Endothelial cell (in vitro differentiated cells): ENCODE measurements at regions not wholly inside any gene's neighbourhood (a gene's known extent, or its start where the extent isn't known, plus 50 kb on each side); places are given as distances from the start of the nearest gene placed in this dataset.

Experiments
- DNase-seq: peaks from one replicate; pipeline ENCODE4 v3.0.0; 2021; ENCODE audit warnings: low spot score
- H3K27ac Mint-ChIP-seq: one replicate; pipeline ENCODE4 v1.8.0; 2021; ENCODE audit warnings: mixed read lengths, inconsistent platforms; ENCODE audit not compliant: unreplicated experiment
- H3K27me3 Mint-ChIP-seq: one replicate; pipeline ENCODE4 v1.8.0; 2021; ENCODE audit warnings: mild to moderate bottlenecking, moderate library complexity, mixed read lengths, inconsistent platforms; ENCODE audit not compliant: unreplicated experiment
- H3K36me3 Mint-ChIP-seq: one replicate; pipeline ENCODE4 v1.8.0; 2021; ENCODE audit warnings: mild to moderate bottlenecking, low read depth, mixed read lengths, inconsistent platforms; ENCODE audit not compliant: unreplicated experiment
- H3K4me1 Mint-ChIP-seq: one replicate; pipeline ENCODE4 v1.8.0; 2021; ENCODE audit warnings: mild to moderate bottlenecking, mixed read lengths, inconsistent platforms; ENCODE audit not compliant: unreplicated experiment
- H3K4me3 Mint-ChIP-seq: one replicate; pipeline ENCODE4 v1.8.0; 2021; ENCODE audit warnings: mild to moderate bottlenecking, mixed read lengths, inconsistent platforms; ENCODE audit not compliant: unreplicated experiment
- H3K9me3 Mint-ChIP-seq: one replicate; pipeline ENCODE4 v1.8.0; 2021; ENCODE audit warnings: mixed read lengths, inconsistent platforms; ENCODE audit not compliant: unreplicated experiment
- CTCF ChIP-seq: fragments of 200-600 bp; sonication (generic); IDR thresholded peaks from one replicate; pipeline ENCODE4 v1.5.0; 2021; ENCODE audit warnings: antibody characterized with exemption; ENCODE audit not compliant: unreplicated experiment

GRCh38 chrX:98114021-98114420 is 1230.3 kb downstream of the RPA4 start:
- Mint-ChIP-seq H3K4me3 (no peak overlapping the region), H3K27me3 (no peaks in the 10 kb centered on the region), H3K36me3 (no peaks in the 10 kb centered on the region), H3K9me3 (no peaks in the 10 kb centered on the region), H3K4me1 (no peaks in the 10 kb centered on the region), H3K27ac (no peak overlapping the region)
- no peak for DNase-seq
- TF ChIP-seq CTCF: no peak

- DNase-seq: no peak
- TF ChIP-seq CTCF: no peak
- no peak overlapping the region for H3K27ac Mint-ChIP-seq
- H3K4me3 Mint-ChIP-seq: no peak overlapping the region
- H3K4me1 Mint-ChIP-seq: no peaks in the 10 kb centered on the region
- no peaks in the 10 kb centered on the region for H3K27me3 Mint-ChIP-seq
- no peaks in the 10 kb centered on the region for H3K9me3 Mint-ChIP-seq
- no peaks in the 10 kb centered on the region for H3K36me3 Mint-ChIP-seq
These were observed 1257.8 kb downstream of the RPA4 start for GRCh38 chrX:98141466-98141865.

- H3K9me3 Mint-ChIP-seq: no peaks in the 10 kb centered on the region
These were observed 1307.3 kb downstream of the RPA4 start for GRCh38 chrX:98191003-98191402.

GRCh38 chrX:98194036-98194435 is 1310.3 kb downstream of the RPA4 start:
- DNase-seq: no peak
- no peak overlapping the region for H3K4me3 Mint-ChIP-seq
- no peak overlapping the region for H3K27ac Mint-ChIP-seq
- H3K36me3 Mint-ChIP-seq: no peaks in the 10 kb centered on the region
- TF ChIP-seq CTCF: no peak
- no peaks in the 10 kb centered on the region for H3K27me3 Mint-ChIP-seq
- H3K4me1 Mint-ChIP-seq: no peaks in the 10 kb centered on the region
- H3K9me3 Mint-ChIP-seq: no peaks in the 10 kb centered on the region

More at GRCh38 chrX:98191003-98191402, 1307.3 kb downstream of the RPA4 start:
- Mint-ChIP-seq H3K27me3 (no peaks in the 10 kb centered on the region), H3K36me3 (no peaks in the 10 kb centered on the region), H3K27ac (no peak overlapping the region), H3K4me3 (no peak overlapping the region), H3K4me1 (no peaks in the 10 kb centered on the region)
- no peak for TF ChIP-seq CTCF
- DNase-seq: no peak

GRCh38 chrX:98203800-98204199 is 1320.1 kb downstream of the RPA4 start:
- no peak for TF ChIP-seq CTCF
- no peaks in the 10 kb centered on the region for H3K36me3 Mint-ChIP-seq
- peaks cover 1% of the 10 kb centered on the region for H3K27me3 Mint-ChIP-seq
- no peak for DNase-seq
- no peaks in the 10 kb centered on the region for H3K4me1 Mint-ChIP-seq
- no peak overlapping the region for H3K4me3 Mint-ChIP-seq
- H3K27ac Mint-ChIP-seq: no peak overlapping the region
- H3K9me3 Mint-ChIP-seq: no peaks in the 10 kb centered on the region
